Panc1 (cell line): ENCODE measurements at regions not wholly inside any gene's neighbourhood (a gene's known extent, or its start where the extent isn't known, plus 50 kb on each side); places are given as distances from the start of the nearest gene placed in this dataset.

ENCODE experiments used
- POLR2AphosphoS5 ChIP-seq: IDR thresholded peaks from 2 replicates; pipeline ENCODE4 v1.6.1; 2012; ENCODE audit warnings: mild to moderate bottlenecking, low read depth, low read length, moderate library complexity
- SIN3A ChIP-seq: IDR thresholded peaks from 2 replicates; pipeline ENCODE4 v1.6.1; 2012; ENCODE audit warnings: low read depth, mild to moderate bottlenecking, low read length, moderate library complexity, borderline replicate concordance; ENCODE audit not compliant: insufficient read depth
- TCF7L2 ChIP-seq: IDR thresholded peaks from 2 replicates; pipeline ENCODE4 v1.6.1; 2011; ENCODE audit warnings: mild to moderate bottlenecking, low read depth, low read length, inconsistent platforms
- TF ChIP-seq, protein P1 (sequence below): fragments of 450-650 bp; IDR thresholded peaks from 2 replicates; pipeline ENCODE4 v1.5.1; 2017; ENCODE audit warnings: mild to moderate bottlenecking
- TF ChIP-seq, protein P2 (sequence below), 2 experiments: IDR thresholded peaks; 2 replicates each; pipeline ENCODE4 v1.6.1; 2011 to 2012; ENCODE audit warnings: low read depth in 2 of 2, control low read depth in 1 of 2, low read length in 1 of 2, mild to moderate bottlenecking in 1 of 2, moderate library complexity in 1 of 2; ENCODE audit not compliant: insufficient read depth in 1 of 2

DNA sequence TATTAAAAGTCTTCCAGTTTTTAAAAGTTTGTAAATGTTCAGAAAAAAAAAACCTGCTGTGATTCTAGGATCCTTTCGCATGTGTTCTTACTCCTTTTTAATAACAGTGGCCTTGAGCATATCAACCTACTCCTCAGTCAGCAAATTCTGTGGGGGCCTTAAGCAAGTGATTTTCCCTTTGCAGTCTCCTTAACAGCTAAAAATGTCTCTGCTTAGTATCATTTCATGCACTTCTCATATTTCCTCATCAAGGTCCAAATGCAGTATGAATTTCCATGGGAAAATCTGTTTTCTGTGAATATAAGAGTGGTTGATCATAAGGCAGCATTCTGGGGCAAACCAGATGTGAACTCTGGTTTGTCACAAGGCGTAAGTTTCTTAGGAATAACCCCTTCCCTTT is 2175.1 kb upstream of the PIK3C3 start:
- TF ChIP-seq, protein P1, sequence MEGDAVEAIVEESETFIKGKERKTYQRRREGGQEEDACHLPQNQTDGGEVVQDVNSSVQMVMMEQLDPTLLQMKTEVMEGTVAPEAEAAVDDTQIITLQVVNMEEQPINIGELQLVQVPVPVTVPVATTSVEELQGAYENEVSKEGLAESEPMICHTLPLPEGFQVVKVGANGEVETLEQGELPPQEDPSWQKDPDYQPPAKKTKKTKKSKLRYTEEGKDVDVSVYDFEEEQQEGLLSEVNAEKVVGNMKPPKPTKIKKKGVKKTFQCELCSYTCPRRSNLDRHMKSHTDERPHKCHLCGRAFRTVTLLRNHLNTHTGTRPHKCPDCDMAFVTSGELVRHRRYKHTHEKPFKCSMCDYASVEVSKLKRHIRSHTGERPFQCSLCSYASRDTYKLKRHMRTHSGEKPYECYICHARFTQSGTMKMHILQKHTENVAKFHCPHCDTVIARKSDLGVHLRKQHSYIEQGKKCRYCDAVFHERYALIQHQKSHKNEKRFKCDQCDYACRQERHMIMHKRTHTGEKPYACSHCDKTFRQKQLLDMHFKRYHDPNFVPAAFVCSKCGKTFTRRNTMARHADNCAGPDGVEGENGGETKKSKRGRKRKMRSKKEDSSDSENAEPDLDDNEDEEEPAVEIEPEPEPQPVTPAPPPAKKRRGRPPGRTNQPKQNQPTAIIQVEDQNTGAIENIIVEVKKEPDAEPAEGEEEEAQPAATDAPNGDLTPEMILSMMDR = no peak
- TF ChIP-seq, protein P2, sequence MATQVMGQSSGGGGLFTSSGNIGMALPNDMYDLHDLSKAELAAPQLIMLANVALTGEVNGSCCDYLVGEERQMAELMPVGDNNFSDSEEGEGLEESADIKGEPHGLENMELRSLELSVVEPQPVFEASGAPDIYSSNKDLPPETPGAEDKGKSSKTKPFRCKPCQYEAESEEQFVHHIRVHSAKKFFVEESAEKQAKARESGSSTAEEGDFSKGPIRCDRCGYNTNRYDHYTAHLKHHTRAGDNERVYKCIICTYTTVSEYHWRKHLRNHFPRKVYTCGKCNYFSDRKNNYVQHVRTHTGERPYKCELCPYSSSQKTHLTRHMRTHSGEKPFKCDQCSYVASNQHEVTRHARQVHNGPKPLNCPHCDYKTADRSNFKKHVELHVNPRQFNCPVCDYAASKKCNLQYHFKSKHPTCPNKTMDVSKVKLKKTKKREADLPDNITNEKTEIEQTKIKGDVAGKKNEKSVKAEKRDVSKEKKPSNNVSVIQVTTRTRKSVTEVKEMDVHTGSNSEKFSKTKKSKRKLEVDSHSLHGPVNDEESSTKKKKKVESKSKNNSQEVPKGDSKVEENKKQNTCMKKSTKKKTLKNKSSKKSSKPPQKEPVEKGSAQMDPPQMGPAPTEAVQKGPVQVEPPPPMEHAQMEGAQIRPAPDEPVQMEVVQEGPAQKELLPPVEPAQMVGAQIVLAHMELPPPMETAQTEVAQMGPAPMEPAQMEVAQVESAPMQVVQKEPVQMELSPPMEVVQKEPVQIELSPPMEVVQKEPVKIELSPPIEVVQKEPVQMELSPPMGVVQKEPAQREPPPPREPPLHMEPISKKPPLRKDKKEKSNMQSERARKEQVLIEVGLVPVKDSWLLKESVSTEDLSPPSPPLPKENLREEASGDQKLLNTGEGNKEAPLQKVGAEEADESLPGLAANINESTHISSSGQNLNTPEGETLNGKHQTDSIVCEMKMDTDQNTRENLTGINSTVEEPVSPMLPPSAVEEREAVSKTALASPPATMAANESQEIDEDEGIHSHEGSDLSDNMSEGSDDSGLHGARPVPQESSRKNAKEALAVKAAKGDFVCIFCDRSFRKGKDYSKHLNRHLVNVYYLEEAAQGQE (IDR thresholded peaks at IDR 0.05; ENCODE audit: insufficient read depth in 1 of 2, low read depth in 2 of 2, low read length in 1 of 2) = no peak
- no peak for TF ChIP-seq POLR2AphosphoS5
- TF ChIP-seq TCF7L2 = no peak
- no peak for TF ChIP-seq SIN3A
